ENCODE measurements at regions not wholly inside any gene's neighbourhood (a gene's known extent, or its start where the extent isn't known, plus 50 kb on each side); places are given as distances from the start of the nearest gene placed in this dataset.

- no peak for DNase-seq (ENCODE audit: low read depth)
Measured at GRCh38 chr12:13288937-13289652, 92.6 kb downstream of the EMP1 start.

GRCh38 chr12:13288501-13288900, 92.0 kb downstream of the EMP1 start:
- DNase-seq (ENCODE audit: low read depth), result no peak

- no peak for DNase-seq (ENCODE audit: low read depth)
Measured at GRCh38 chr12:13283867-13284266, 87.3 kb downstream of the EMP1 start.

- no peak for DNase-seq (ENCODE audit: low read depth)
Measured at GRCh38 chr12:13282861-13283260, 86.3 kb downstream of the EMP1 start.

DNA sequence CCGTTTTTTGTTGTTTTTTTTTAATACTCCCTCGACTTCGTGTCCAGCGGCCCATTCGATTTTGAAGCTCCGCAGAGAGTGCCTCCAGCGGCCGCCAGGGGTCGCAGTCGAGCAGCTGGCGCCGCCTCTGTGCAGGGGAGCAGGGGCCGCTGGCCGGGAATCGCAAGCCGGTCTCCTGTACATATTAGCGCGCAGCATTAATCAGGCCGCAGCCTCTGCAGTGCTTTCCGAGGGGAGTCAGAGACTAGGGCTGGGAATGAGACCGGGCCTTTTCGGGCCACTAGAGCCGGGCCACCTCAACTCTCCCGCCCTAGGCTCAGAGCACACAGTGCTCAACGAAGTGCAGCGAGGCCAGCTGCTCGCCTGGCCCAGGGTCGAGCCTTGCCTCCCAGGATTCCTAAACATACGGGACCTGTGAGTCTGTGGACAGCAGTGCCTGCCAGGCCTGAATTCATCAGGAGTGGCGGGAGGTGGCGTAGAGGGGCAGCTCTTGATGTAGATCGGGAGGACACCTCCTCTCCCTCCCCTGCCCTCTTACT, 81.8 kb downstream of the EMP1 start:
- peak; percentile 49 for DNase-seq (ENCODE audit: low read depth)

- DNase-seq (ENCODE audit: low read depth), result no peak
Measured at GRCh38 chr12:13277293-13277692, 80.8 kb downstream of the EMP1 start.

- no peak for DNase-seq (ENCODE audit: low read depth)
Measured at GRCh38 chr12:13275241-13276085, 78.9 kb downstream of the EMP1 start.

GRCh38 chr12:13273850-13274249, 77.3 kb downstream of the EMP1 start:
- no peak for DNase-seq (ENCODE audit: low read depth)

GRCh38 chr12:13273097-13273496, 76.6 kb downstream of the EMP1 start:
- DNase-seq (ENCODE audit: low read depth), result no peak

- DNase-seq (ENCODE audit: low read depth), result no peak
Measured at GRCh38 chr12:13270817-13271216, 74.3 kb downstream of the EMP1 start.
